GM10266 (cell line): ENCODE measurements at regions not wholly inside any gene's neighbourhood (a gene's known extent, or its start where the extent isn't known, plus 50 kb on each side); places are given as distances from the start of the nearest gene placed in this dataset.

Source experiments
- DNase-seq: peaks from one replicate; pipeline ENCODE4 v3.0.0; 2012; ENCODE audit errors: extremely low spot score
- TF ChIP-seq, protein P1 (sequence below): IDR thresholded peaks from 2 replicates; pipeline ENCODE4 v1.5.1; 2012; ENCODE audit warnings: mild to moderate bottlenecking, low read depth; ENCODE audit not compliant: control insufficient read depth, insufficient read depth; ENCODE audit errors: missing control alignments

GRCh38 chr10:109007514-109007913 is 915.8 kb downstream of the XPNPEP1 start:
- DNase-seq, result no peak
- TF ChIP-seq, protein P1, sequence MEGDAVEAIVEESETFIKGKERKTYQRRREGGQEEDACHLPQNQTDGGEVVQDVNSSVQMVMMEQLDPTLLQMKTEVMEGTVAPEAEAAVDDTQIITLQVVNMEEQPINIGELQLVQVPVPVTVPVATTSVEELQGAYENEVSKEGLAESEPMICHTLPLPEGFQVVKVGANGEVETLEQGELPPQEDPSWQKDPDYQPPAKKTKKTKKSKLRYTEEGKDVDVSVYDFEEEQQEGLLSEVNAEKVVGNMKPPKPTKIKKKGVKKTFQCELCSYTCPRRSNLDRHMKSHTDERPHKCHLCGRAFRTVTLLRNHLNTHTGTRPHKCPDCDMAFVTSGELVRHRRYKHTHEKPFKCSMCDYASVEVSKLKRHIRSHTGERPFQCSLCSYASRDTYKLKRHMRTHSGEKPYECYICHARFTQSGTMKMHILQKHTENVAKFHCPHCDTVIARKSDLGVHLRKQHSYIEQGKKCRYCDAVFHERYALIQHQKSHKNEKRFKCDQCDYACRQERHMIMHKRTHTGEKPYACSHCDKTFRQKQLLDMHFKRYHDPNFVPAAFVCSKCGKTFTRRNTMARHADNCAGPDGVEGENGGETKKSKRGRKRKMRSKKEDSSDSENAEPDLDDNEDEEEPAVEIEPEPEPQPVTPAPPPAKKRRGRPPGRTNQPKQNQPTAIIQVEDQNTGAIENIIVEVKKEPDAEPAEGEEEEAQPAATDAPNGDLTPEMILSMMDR, result no peak

DNA sequence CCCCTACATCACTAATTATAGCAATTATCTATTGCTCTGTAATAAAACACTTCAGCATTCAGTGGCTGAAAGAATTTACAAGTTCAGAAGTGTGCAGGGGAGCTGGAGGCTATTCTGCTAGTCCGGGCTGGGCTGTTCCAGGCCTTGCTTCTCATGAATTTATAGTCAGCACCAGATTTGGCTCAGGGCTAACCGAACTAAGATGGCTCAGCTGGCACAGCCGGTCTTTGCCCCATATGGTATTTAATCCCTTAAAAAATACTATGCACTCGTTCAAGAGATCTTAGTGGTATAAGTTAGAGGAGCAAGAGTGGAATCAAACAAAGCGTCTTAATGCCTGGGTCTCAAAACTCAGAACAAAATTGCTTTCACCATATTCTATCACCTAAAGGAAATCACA is 932.9 kb downstream of the XPNPEP1 start:
- no peak for DNase-seq
- TF ChIP-seq, protein P1, result no peak

GRCh38 chr10:108989976-108990375 is 933.3 kb downstream of the XPNPEP1 start:
- no peak for DNase-seq
- TF ChIP-seq, protein P1, result no peak

GRCh38 chr10:108982159-108982558 is 941.2 kb downstream of the XPNPEP1 start:
- DNase-seq, result no peak
- TF ChIP-seq, protein P1, result no peak

GRCh38 chr10:108980869-108981268 is 942.4 kb downstream of the XPNPEP1 start:
- DNase-seq, result no peak
- TF ChIP-seq, protein P1, result no peak

- TF ChIP-seq, protein P1, result no peak
- no peak for DNase-seq
These were observed 947.8 kb downstream of the XPNPEP1 start for GRCh38 chr10:108975459-108976058.

- DNase-seq, result peak; percentile 5
- TF ChIP-seq, protein P1, result no peak
These were observed 953.3 kb downstream of the XPNPEP1 start for GRCh38 chr10:108970016-108970415.
